Endothelial cell of umbilical vein (primary cell): ENCODE measurements at regions not wholly inside any gene's neighbourhood (a gene's known extent, or its start where the extent isn't known, plus 50 kb on each side); places are given as distances from the start of the nearest gene placed in this dataset.

Source experiments
- BruUV-seq: library from RNA; stranded (reverse); fragments of 400-500 nt; replicated peaks from 2 replicates; lab custom pipeline; 2021; lab: Mats Ljungman, UMichigan
- CTCF ChIA-PET: fragments of 300-600, 350-600 bp; sonication (Branson Sonifier 250); formaldehyde crosslinking; loops from one replicate; lab custom pipeline; 2021; ENCODE audit warnings: antibody characterized with exemption, inconsistent platforms; lab: Charles Lee
- POLR2A ChIA-PET: fragments of 300-600, 350-600 bp; sonication (Branson Sonifier 250); formaldehyde crosslinking; loops from one replicate; lab custom pipeline; 2021; ENCODE audit warnings: antibody characterized with exemption, inconsistent platforms; lab: Charles Lee
- DNase-seq: peaks from one replicate; pipeline ENCODE4 v3.0.0-alpha.2; 2011; ENCODE audit warnings: low read depth, low spot score
- FAIRE-seq: peaks from 2 replicates; lab custom pipeline; 2011; peaks lifted over from hg19 to GRCh38; lab: Jason Lieb, UNC
- H2AFZ ChIP-seq: 2 replicates; pipeline ENCODE4 v1.6.0; 2012; ENCODE audit warnings: low read depth, low read length, control low read depth, inconsistent platforms
- H3K27ac ChIP-seq: 2 replicates; pipeline ENCODE4 v1.5.1; 2011; ENCODE audit warnings: low read depth, mild to moderate bottlenecking, control low read depth, low read length, moderate library complexity; ENCODE audit not compliant: insufficient read depth
- H3K27me3 ChIP-seq, 2 experiments: 2 replicates each; pipeline versions ENCODE4 v1.6.0 to v1.6.1; 2011; ENCODE audit warnings: low read length in 2 of 2, mixed read lengths in 1 of 2; ENCODE audit not compliant: control insufficient read depth in 2 of 2, insufficient read depth in 2 of 2
- H3K36me3 ChIP-seq, 2 experiments: 2 replicates in 1 of 2; 3 replicates in 1 of 2; pipeline ENCODE4 v1.5.1; 2011; ENCODE audit warnings: low read length in 2 of 2, mild to moderate bottlenecking in 1 of 2, moderate library complexity in 1 of 2; ENCODE audit not compliant: control insufficient read depth in 2 of 2, insufficient read depth in 2 of 2; ENCODE audit errors: extremely low read depth in 1 of 2
- H3K4me1 ChIP-seq: 3 replicates; pipeline ENCODE4 v1.5.1; 2011; ENCODE audit warnings: mild to moderate bottlenecking, low read length; ENCODE audit not compliant: control insufficient read depth, insufficient read depth; ENCODE audit errors: extremely low read depth
- H3K4me2 ChIP-seq: 2 replicates; pipeline ENCODE4 v1.6.1; 2011; ENCODE audit warnings: low read length, control low read depth, mixed read lengths; ENCODE audit not compliant: insufficient read depth
- H3K4me3 ChIP-seq, 3 experiments: fragments of 200-600 bp in 1 of 3; sonication (generic), shearing (Covaris generic) in 1 of 3; replicated peaks in 1 of 3; 2 replicates each; pipeline ENCODE4 v1.5.1; 2011 to 2016; ENCODE audit warnings: control low read depth in 3 of 3, low read length in 3 of 3, mild to moderate bottlenecking in 2 of 3, inconsistent platforms in 1 of 3, low read depth in 1 of 3, moderate library complexity in 1 of 3; ENCODE audit not compliant: insufficient read depth in 1 of 3
- H3K79me2 ChIP-seq: 2 replicates; pipeline ENCODE4 v1.6.0; 2012; ENCODE audit warnings: low read length, inconsistent platforms; ENCODE audit not compliant: control insufficient read depth, insufficient read depth
- H3K9ac ChIP-seq: replicated peaks from 2 replicates; pipeline ENCODE3; 2011; ENCODE audit warnings: low read length, control low read depth; ENCODE audit not compliant: insufficient read depth; ENCODE audit errors: extremely low read depth
- H3K9me1 ChIP-seq: replicated peaks from 3 replicates; pipeline ENCODE4 v1.6.0; 2011; ENCODE audit warnings: mild to moderate bottlenecking, low read length; ENCODE audit not compliant: control insufficient read depth, insufficient read depth; ENCODE audit errors: extremely low read depth
- H3K9me3 ChIP-seq: replicated peaks from 2 replicates; pipeline ENCODE4 v1.5.1; 2012; ENCODE audit warnings: low read length, inconsistent platforms; ENCODE audit not compliant: control insufficient read depth, insufficient read depth
- H4K20me1 ChIP-seq: replicated peaks from 2 replicates; pipeline ENCODE3; 2011; ENCODE audit warnings: mild to moderate bottlenecking, low read length; ENCODE audit not compliant: control insufficient read depth, insufficient read depth; ENCODE audit errors: extremely low read depth
- EZH2 ChIP-seq: IDR thresholded peaks from 2 replicates; pipeline ENCODE4 v1.6.1; 2012; ENCODE audit warnings: borderline replicate concordance, low read depth, mild to moderate bottlenecking, moderate library complexity, low read length, inconsistent platforms; ENCODE audit not compliant: severe bottlenecking
- FOS ChIP-seq: IDR thresholded peaks from 2 replicates; pipeline ENCODE4 v1.6.1; 2011; ENCODE audit warnings: mild to moderate bottlenecking, low read length, moderate library complexity, borderline replicate concordance; ENCODE audit not compliant: insufficient read depth
- GATA2 ChIP-seq: IDR thresholded peaks from 2 replicates; pipeline ENCODE4 v1.7.0; 2011; ENCODE audit warnings: low read depth, mild to moderate bottlenecking, moderate library complexity, mixed read lengths, low read length; ENCODE audit not compliant: insufficient read length, insufficient read depth
- JUN ChIP-seq: IDR thresholded peaks from 2 replicates; pipeline ENCODE4 v1.6.1; 2011; ENCODE audit warnings: borderline replicate concordance, low read depth; ENCODE audit not compliant: insufficient read length, insufficient read depth
- MYC ChIP-seq: IDR thresholded peaks from one replicate; pipeline ENCODE4 v1.6.1; 2011; ENCODE audit warnings: mild to moderate bottlenecking, low read depth, low read length
- POLR2A ChIP-seq: IDR thresholded peaks from 2 replicates; pipeline ENCODE4 v1.6.1; 2012; ENCODE audit warnings: low read depth, mild to moderate bottlenecking, control low read depth, low read length
- POLR2AphosphoS5 ChIP-seq: IDR thresholded peaks from 2 replicates; pipeline ENCODE4 v1.6.1; 2012; ENCODE audit warnings: low read depth, mild to moderate bottlenecking, control low read depth, low read length, moderate library complexity; ENCODE audit not compliant: insufficient read depth
- dilution Hi-C: fragments of 300-500 bp; cut with MboI; formaldehyde crosslinking; loops from one replicate; pipeline ENCODE4 v1.15.0; 2019; ENCODE audit warnings: low sequenced_read_pairs; ENCODE audit not compliant: extremely low pct_ligation_motif_present
- intact Hi-C: fragments of 100-400 bp; cut with micrococcal nuclease; formaldehyde crosslinking; loops from one replicate; pipeline ENCODE4 v1.10.0; 2022
- TF ChIP-seq, protein P1 (sequence below), 2 donors: IDR thresholded peaks; 1 replicate in 1 of 2; 2 replicates in 1 of 2; pipeline ENCODE4 v1.5.1; 2011; ENCODE audit warnings: low read length in 2 of 2, mild to moderate bottlenecking in 2 of 2, moderate library complexity in 2 of 2, control low read depth in 1 of 2, inconsistent platforms in 1 of 2, low read depth in 1 of 2; ENCODE audit not compliant: insufficient read depth in 1 of 2; ENCODE audit errors: extremely low read depth in 1 of 2

GRCh38 chr10:107577221-107577620 is 412.7 kb upstream of the SORCS1 start:
- ChIA-PET POLR2A (no interaction called here), CTCF (no interaction called here)
- intact Hi-C loops = no loop called here
- Histone ChIP-seq H3K9me3 (no peaks in the 10 kb centered on the region), H3K27ac (no peak overlapping the region), H3K9me1 (no peaks in the 10 kb centered on the region), H3K4me2 (no peak overlapping the region), H4K20me1 (no peaks in the 10 kb centered on the region), H3K4me3 (no peak overlapping the region), H3K4me1 (no peaks in the 10 kb centered on the region), H3K9ac (no peak overlapping the region), H3K27me3 (no peaks in the 10 kb centered on the region), H3K36me3 (no peaks in the 10 kb centered on the region), H3K79me2 (no peaks in the 10 kb centered on the region), H2AFZ (no peak overlapping the region)
- FAIRE-seq (no peak), DNase-seq (no peak)
- TF ChIP-seq EZH2 (no peak), MYC (no peak), FOS (no peak), GATA2 (no peak), POLR2A (no peak), POLR2AphosphoS5 (no peak), JUN (no peak)
- TF ChIP-seq, protein P1, sequence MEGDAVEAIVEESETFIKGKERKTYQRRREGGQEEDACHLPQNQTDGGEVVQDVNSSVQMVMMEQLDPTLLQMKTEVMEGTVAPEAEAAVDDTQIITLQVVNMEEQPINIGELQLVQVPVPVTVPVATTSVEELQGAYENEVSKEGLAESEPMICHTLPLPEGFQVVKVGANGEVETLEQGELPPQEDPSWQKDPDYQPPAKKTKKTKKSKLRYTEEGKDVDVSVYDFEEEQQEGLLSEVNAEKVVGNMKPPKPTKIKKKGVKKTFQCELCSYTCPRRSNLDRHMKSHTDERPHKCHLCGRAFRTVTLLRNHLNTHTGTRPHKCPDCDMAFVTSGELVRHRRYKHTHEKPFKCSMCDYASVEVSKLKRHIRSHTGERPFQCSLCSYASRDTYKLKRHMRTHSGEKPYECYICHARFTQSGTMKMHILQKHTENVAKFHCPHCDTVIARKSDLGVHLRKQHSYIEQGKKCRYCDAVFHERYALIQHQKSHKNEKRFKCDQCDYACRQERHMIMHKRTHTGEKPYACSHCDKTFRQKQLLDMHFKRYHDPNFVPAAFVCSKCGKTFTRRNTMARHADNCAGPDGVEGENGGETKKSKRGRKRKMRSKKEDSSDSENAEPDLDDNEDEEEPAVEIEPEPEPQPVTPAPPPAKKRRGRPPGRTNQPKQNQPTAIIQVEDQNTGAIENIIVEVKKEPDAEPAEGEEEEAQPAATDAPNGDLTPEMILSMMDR (IDR thresholded peaks at IDR 0.05; ENCODE audit: extremely low read depth in 1 of 2, insufficient read depth in 1 of 2, low read depth in 1 of 2, low read length in 2 of 2) = no peak
- no TSS peak for BruUV-seq
- dilution Hi-C loops = no loop called here
